Spleen (tissue), 7 donors: ENCODE measurements at regions not wholly inside any gene's neighbourhood (a gene's known extent, or its start where the extent isn't known, plus 50 kb on each side); places are given as distances from the start of the nearest gene placed in this dataset.
"Not testable (repeated sequence)": the region's sequence is repeated elsewhere in the genome, so short reads cannot be mapped to it uniquely, and the experiment has no call there.

Experiments
- POLR2A ChIP-seq, 3 donors: fragments of 450-650 bp; IDR thresholded peaks; one replicate each; pipeline ENCODE4 v1.5.1; 2017; ENCODE audit warnings: antibody characterized with exemption in 3 of 3, mild to moderate bottlenecking in 1 of 3
- POLR2AphosphoS5 ChIP-seq, 3 donors: sonication (generic); formaldehyde crosslinking; IDR thresholded peaks; one replicate each; pipeline ENCODE4 v1.5.1; 2017; ENCODE audit warnings: antibody characterized with exemption in 3 of 3
- TF ChIP-seq, protein P1 (sequence below), 11 experiments: fragments of 200-600 bp in 7 of 11; fragments of 450-650 bp in 4 of 11; sonication (generic) in 4 of 11; IDR thresholded peaks in 8 of 11; conservative IDR thresholded peaks in 3 of 11; 1 replicate in 7 of 11; 2 replicates in 4 of 11; pipeline versions ENCODE4 v1.4.0 to v1.8.0; 2016 to 2021; ENCODE audit warnings: antibody characterized with exemption in 11 of 11, inconsistent platforms in 4 of 11, mild to moderate bottlenecking in 1 of 11
- donor health status: DM: no; HTN: no; CAD: no; lungs with moderate emphysema.
- donor health status: DM: no; HTN: no; CAD: no.
- donor health status: DM: no; HTN: no; CAD: no.

DNA sequence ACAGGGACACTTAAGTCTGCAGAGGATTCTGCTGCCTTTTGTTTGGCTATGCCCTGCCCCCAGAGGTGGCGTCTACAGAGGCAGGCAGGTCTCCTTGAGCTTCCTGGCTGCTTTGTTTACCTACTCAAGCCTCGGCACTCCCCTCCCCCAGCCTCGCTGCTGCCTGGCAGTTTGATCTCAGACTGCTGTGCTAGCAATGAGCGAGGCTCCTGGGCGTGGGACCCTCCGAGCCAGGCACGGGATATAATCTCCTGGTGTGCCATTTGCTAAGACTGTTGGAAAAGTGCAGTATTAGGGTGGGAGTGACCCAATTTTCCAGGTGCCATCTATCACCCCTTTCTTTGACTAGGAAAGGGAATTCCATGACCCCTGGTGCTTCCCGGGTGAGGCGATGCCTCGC, 725.0 kb upstream of the HS6ST1 start:
- TF ChIP-seq POLR2AphosphoS5, POLR2A (IDR thresholded peaks at IDR 0.05): not testable (repeated sequence)
- TF ChIP-seq, protein P1, sequence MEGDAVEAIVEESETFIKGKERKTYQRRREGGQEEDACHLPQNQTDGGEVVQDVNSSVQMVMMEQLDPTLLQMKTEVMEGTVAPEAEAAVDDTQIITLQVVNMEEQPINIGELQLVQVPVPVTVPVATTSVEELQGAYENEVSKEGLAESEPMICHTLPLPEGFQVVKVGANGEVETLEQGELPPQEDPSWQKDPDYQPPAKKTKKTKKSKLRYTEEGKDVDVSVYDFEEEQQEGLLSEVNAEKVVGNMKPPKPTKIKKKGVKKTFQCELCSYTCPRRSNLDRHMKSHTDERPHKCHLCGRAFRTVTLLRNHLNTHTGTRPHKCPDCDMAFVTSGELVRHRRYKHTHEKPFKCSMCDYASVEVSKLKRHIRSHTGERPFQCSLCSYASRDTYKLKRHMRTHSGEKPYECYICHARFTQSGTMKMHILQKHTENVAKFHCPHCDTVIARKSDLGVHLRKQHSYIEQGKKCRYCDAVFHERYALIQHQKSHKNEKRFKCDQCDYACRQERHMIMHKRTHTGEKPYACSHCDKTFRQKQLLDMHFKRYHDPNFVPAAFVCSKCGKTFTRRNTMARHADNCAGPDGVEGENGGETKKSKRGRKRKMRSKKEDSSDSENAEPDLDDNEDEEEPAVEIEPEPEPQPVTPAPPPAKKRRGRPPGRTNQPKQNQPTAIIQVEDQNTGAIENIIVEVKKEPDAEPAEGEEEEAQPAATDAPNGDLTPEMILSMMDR (IDR thresholded peaks at IDR 0.05 in 8 of 11, conservative IDR thresholded peaks at IDR 0.05 in 3 of 11): not testable (repeated sequence)
